DOHH2 (cell line): ENCODE measurements at regions not wholly inside any gene's neighbourhood (a gene's known extent, or its start where the extent isn't known, plus 50 kb on each side); places are given as distances from the start of the nearest gene placed in this dataset.

Source experiments
- H3F3A ChIP-seq: fragments of 200-600 bp; sonication (generic), shearing (Covaris generic); 2 replicates; pipeline ENCODE4 v1.6.0; 2016; ENCODE audit warnings: antibody characterized with exemption, mild to moderate bottlenecking; ENCODE audit not compliant: control insufficient read depth, insufficient read depth
- H3K27ac ChIP-seq: fragments of 200-600 bp; sonication (generic); 2 replicates; pipeline ENCODE4 v1.5.1; 2014; ENCODE audit warnings: low read depth, mild to moderate bottlenecking, low read length, moderate library complexity
- H3K27me3 ChIP-seq: fragments of 200-600 bp; sonication (generic); 2 replicates; pipeline ENCODE4 v1.6.1; 2014; ENCODE audit warnings: mild to moderate bottlenecking, low read length, mixed read lengths; ENCODE audit not compliant: control insufficient read depth
- H3K36me3 ChIP-seq: fragments of 200-600 bp; sonication (generic); 2 replicates; pipeline ENCODE4 v1.6.1; 2014; ENCODE audit warnings: mild to moderate bottlenecking, low read length, moderate library complexity, mixed read lengths; ENCODE audit not compliant: control insufficient read depth
- H3K4me1 ChIP-seq: fragments of 200-600 bp; sonication (generic); 2 replicates; pipeline ENCODE4 v1.6.1; 2014; ENCODE audit warnings: mild to moderate bottlenecking, low read length, mixed read lengths; ENCODE audit not compliant: control insufficient read depth
- H3K4me2 ChIP-seq: fragments of 200-600 bp; sonication (generic); 2 replicates; pipeline ENCODE4 v1.6.0; 2014; ENCODE audit warnings: mild to moderate bottlenecking, low read length, moderate library complexity
- H3K4me3 ChIP-seq: fragments of 200-600 bp; sonication (generic); 2 replicates; pipeline ENCODE4 v1.5.1; 2014; ENCODE audit warnings: mild to moderate bottlenecking, low read length, mixed read lengths
- H3K79me2 ChIP-seq: fragments of 200-600 bp; sonication (generic); 2 replicates; pipeline ENCODE4 v1.6.1; 2014; ENCODE audit warnings: mild to moderate bottlenecking, low read length, mixed read lengths; ENCODE audit not compliant: control insufficient read depth
- H3K9me2 ChIP-seq: fragments of 200-600 bp; sonication (generic); replicated peaks from 2 replicates; pipeline ENCODE4 v1.6.1; 2014; ENCODE audit warnings: mild to moderate bottlenecking, low read length, mixed read lengths; ENCODE audit not compliant: control insufficient read depth
- H3K9me3 ChIP-seq: fragments of 200-600 bp; sonication (generic); 2 replicates; pipeline ENCODE4 v1.6.1; 2014; ENCODE audit warnings: antibody characterized with exemption, low read length, mixed read lengths; ENCODE audit not compliant: control insufficient read depth, insufficient read depth
- H4K20me1 ChIP-seq: fragments of 200-600 bp; sonication (generic); 2 replicates; pipeline ENCODE4 v1.6.0; 2014; ENCODE audit warnings: low read depth, mild to moderate bottlenecking, antibody characterized with exemption, low read length, moderate library complexity; ENCODE audit not compliant: control insufficient read depth, insufficient read depth
- CTCF ChIP-seq: fragments of 200-600 bp; sonication (generic); IDR thresholded peaks from one replicate; pipeline ENCODE4 v1.5.1; 2014; ENCODE audit warnings: antibody characterized with exemption, mild to moderate bottlenecking, low read depth, low read length; ENCODE audit not compliant: poor library complexity, severe bottlenecking
- EZH2phosphoT487 ChIP-seq: fragments of 200-600 bp; sonication (generic); IDR thresholded peaks from 2 replicates; pipeline ENCODE4 v1.6.1; 2017; ENCODE audit warnings: borderline replicate concordance, mild to moderate bottlenecking, antibody characterized with exemption, low read length, moderate library complexity, mixed read lengths

- no peaks in the 10 kb centered on the region for H3K9me2 ChIP-seq
- H3K9me3 ChIP-seq: no peaks in the 10 kb centered on the region
- H3K27me3 ChIP-seq: peaks cover 5% of the 10 kb centered on the region; the same call in 1 of the 2 replicates
- H3K36me3 ChIP-seq: no peaks in the 10 kb centered on the region
- TF ChIP-seq CTCF: peak; percentile 82
- no peak for TF ChIP-seq EZH2phosphoT487
- H3K27ac ChIP-seq: no peak overlapping the region
- no peaks in the 10 kb centered on the region for H3K79me2 ChIP-seq
- H4K20me1 ChIP-seq: no peaks in the 10 kb centered on the region
- H3K4me2 ChIP-seq: peak overlapping the region; percentile 40; the same call in 1 of the 2 replicates
- H3F3A ChIP-seq: no peaks in the 10 kb centered on the region
- H3K4me3 ChIP-seq: 0 out of 2 replicates have a peak overlapping the region, but pooled peaks have one; percentile 4
- 0 out of 2 replicates have a peak, but pooled peaks cover 3% of the 10 kb centered on the region for H3K4me1 ChIP-seq
These were observed 168.6 kb downstream of the SS18 start for GRCh38 chr18:25921677-25922421.

GRCh38 chr18:25915907-25916306 lies 174.5 kb downstream of the SS18 start:
- TF ChIP-seq EZH2phosphoT487: no peak
- peak; percentile 32 for TF ChIP-seq CTCF
- Histone ChIP-seq H4K20me1 (no peaks in the 10 kb centered on the region), H3K9me2 (no peaks in the 10 kb centered on the region), H3K79me2 (no peaks in the 10 kb centered on the region), H3K27ac (no peak overlapping the region), H3K4me3 (no peak overlapping the region), H3K27me3 (peaks cover 21% of the 10 kb centered on the region; the same call in 1 of the 2 replicates), H3K36me3 (no peaks in the 10 kb centered on the region), H3K9me3 (no peaks in the 10 kb centered on the region), H3F3A (no peaks in the 10 kb centered on the region), H3K4me2 (no peak overlapping the region), H3K4me1 (no peaks in the 10 kb centered on the region)

GRCh38 chr18:25898965-25899364 lies 191.4 kb downstream of the SS18 start:
- TF ChIP-seq EZH2phosphoT487: no peak
- Histone ChIP-seq H4K20me1 (no peaks in the 10 kb centered on the region), H3K4me2 (no peak overlapping the region), H3K4me1 (no peaks in the 10 kb centered on the region), H3K36me3 (no peaks in the 10 kb centered on the region), H3K27ac (no peak overlapping the region), H3F3A (no peaks in the 10 kb centered on the region), H3K27me3 (no peaks in the 10 kb centered on the region), H3K9me3 (no peaks in the 10 kb centered on the region), H3K9me2 (no peaks in the 10 kb centered on the region), H3K4me3 (no peak overlapping the region), H3K79me2 (no peaks in the 10 kb centered on the region)

GRCh38 chr18:25896956-25897355 lies 193.5 kb downstream of the SS18 start:
- no peak overlapping the region for H3K27ac ChIP-seq
- H3K4me2 ChIP-seq: no peak overlapping the region
- no peak for TF ChIP-seq CTCF
- no peak for TF ChIP-seq EZH2phosphoT487
- H3K9me3 ChIP-seq: no peaks in the 10 kb centered on the region
- H3K27me3 ChIP-seq: no peaks in the 10 kb centered on the region
- no peak overlapping the region for H3K4me3 ChIP-seq
- H3K36me3 ChIP-seq: no peaks in the 10 kb centered on the region
- no peaks in the 10 kb centered on the region for H3F3A ChIP-seq
- no peaks in the 10 kb centered on the region for H3K9me2 ChIP-seq
- H3K4me1 ChIP-seq: no peaks in the 10 kb centered on the region
- H3K79me2 ChIP-seq: no peaks in the 10 kb centered on the region
- H4K20me1 ChIP-seq: no peaks in the 10 kb centered on the region
